GM12878 (cell line): ENCODE measurements at regions not wholly inside any gene's neighbourhood (a gene's known extent, or its start where the extent isn't known, plus 50 kb on each side); places are given as distances from the start of the nearest gene placed in this dataset.

Experiments used
- ATAC-seq: fragments of 200-7000 bp; cut with Tn5 transposase; 3 replicates; pipeline ENCODE4 v1.9.1; 2020; ENCODE audit warnings: mild to moderate bottlenecking, moderate library complexity
- BruUV-seq: library from RNA; stranded (reverse); fragments of 400-500 nt; replicated peaks from 2 replicates; lab custom pipeline; 2021; lab: Mats Ljungman, UMichigan
- CTCF ChIA-PET: fragments of 300-600 bp; sonication (Branson Sonifier 250); formaldehyde crosslinking; extraction: SDS; loops from one replicate; lab custom pipeline; 2021; ENCODE audit warnings: inconsistent platforms; lab: Yijun Ruan, JAX
- POLR2A ChIA-PET: fragments of 350-600 bp; formaldehyde crosslinking; extraction: SDS; loops from one replicate; lab custom pipeline; 2021; ENCODE audit warnings: inconsistent platforms; lab: Charles Lee
- RAD21 ChIA-PET: fragments of 300-600 bp; sonication (Branson Sonifier 250); formaldehyde crosslinking; loops from one replicate; lab custom pipeline; 2023; ENCODE audit warnings: antibody characterized with exemption; ENCODE audit not compliant: unreplicated experiment; lab: Charles Lee
- SMC1A ChIA-PET: fragments of 300-600 bp; sonication (Branson Sonifier 250); formaldehyde crosslinking; loops from one replicate; lab custom pipeline; 2023; ENCODE audit not compliant: unreplicated experiment, uncharacterized antibody; lab: Charles Lee
- DNase-seq: peaks from one replicate; pipeline ENCODE4 v3.0.0-alpha.2; 2011; ENCODE audit warnings: low read depth, low spot score
- FAIRE-seq: peaks from 3 replicates; lab custom pipeline; 2011; peaks lifted over from hg19 to GRCh38; lab: Jason Lieb, UNC
- H2AFZ ChIP-seq: 2 replicates; pipeline ENCODE4 v1.6.0; 2011; ENCODE audit warnings: low read depth, low read length, control low read depth; ENCODE audit not compliant: control insufficient read depth
- H3K27ac ChIP-seq: 2 replicates; pipeline ENCODE4 v1.5.1; 2011; ENCODE audit warnings: control low read depth; ENCODE audit not compliant: control insufficient read depth, insufficient read depth
- H3K27me3 ChIP-seq, 2 experiments: replicated peaks in 1 of 2; 2 replicates each; pipeline versions ENCODE4 v1.6.0 to v1.6.1; 2011; ENCODE audit warnings: low read length in 1 of 2; ENCODE audit not compliant: control insufficient read depth in 2 of 2, insufficient read depth in 2 of 2
- H3K36me3 ChIP-seq, 2 experiments: 2 replicates each; pipeline ENCODE4 v1.5.1; 2011; ENCODE audit warnings: low read length in 1 of 2; ENCODE audit not compliant: control insufficient read depth in 2 of 2, insufficient read depth in 2 of 2
- H3K4me1 ChIP-seq: 2 replicates; pipeline ENCODE4 v1.6.1; 2011; ENCODE audit warnings: mild to moderate bottlenecking, low read length, moderate library complexity, mixed read lengths; ENCODE audit not compliant: control insufficient read depth, insufficient read depth
- H3K4me2 ChIP-seq: 2 replicates; pipeline ENCODE4 v1.6.0; 2011; ENCODE audit warnings: control low read depth; ENCODE audit not compliant: control insufficient read depth, insufficient read depth
- H3K4me3 ChIP-seq: fragments of 200-600 bp; sonication (generic); 2 replicates; pipeline ENCODE4 v1.5.1; 2016
- H3K79me2 ChIP-seq: 2 replicates; pipeline ENCODE4 v1.6.0; 2011; ENCODE audit warnings: low read length; ENCODE audit not compliant: control insufficient read depth, insufficient read depth
- H3K9ac ChIP-seq: 2 replicates; pipeline ENCODE4 v1.8.0; 2011; ENCODE audit warnings: low read length, control low read depth, mixed read lengths; ENCODE audit not compliant: control insufficient read depth, insufficient read depth
- H3K9me3 ChIP-seq: replicated peaks from 3 replicates; pipeline ENCODE4 v1.5.1; 2011; ENCODE audit warnings: mild to moderate bottlenecking, low read length; ENCODE audit not compliant: control insufficient read depth, insufficient read depth
- H4K20me1 ChIP-seq: 2 replicates; pipeline ENCODE4 v1.6.0; 2011; ENCODE audit not compliant: control insufficient read depth, insufficient read depth
- CBX5 ChIP-seq: sonication (generic); IDR thresholded peaks from 2 replicates; pipeline ENCODE4 v1.6.1; 2016; ENCODE audit warnings: low read depth, moderate library complexity, mild to moderate bottlenecking, inconsistent platforms
- CEBPB ChIP-seq, 2 experiments: fragments of 150-350 bp in 1 of 2; IDR thresholded peaks; 2 replicates each; pipeline ENCODE4 v1.6.1; 2012 to 2014; ENCODE audit warnings: low read depth in 2 of 2, low read length in 2 of 2, borderline replicate concordance in 1 of 2, inconsistent platforms in 1 of 2
- CHD4 ChIP-seq: fragments of 200-600 bp; sonication (generic); IDR thresholded peaks from 2 replicates; pipeline ENCODE4 v1.6.1; 2016; ENCODE audit warnings: mild to moderate bottlenecking
- CREM ChIP-seq: IDR thresholded peaks from 2 replicates; pipeline ENCODE4 v1.6.1; 2014; ENCODE audit warnings: antibody characterized with exemption, low read depth
- E4F1 ChIP-seq: fragments of 450-650 bp; IDR thresholded peaks from 2 replicates; pipeline ENCODE4 v1.6.1; 2018; ENCODE audit warnings: borderline replicate concordance, mild to moderate bottlenecking; ENCODE audit not compliant: partially characterized antibody
- EGR1 ChIP-seq, 2 experiments: IDR thresholded peaks; 1 replicate in 1 of 2; 2 replicates in 1 of 2; pipeline ENCODE4 v1.6.1; 2011 to 2012; ENCODE audit warnings: low read depth in 2 of 2, low read length in 2 of 2, borderline replicate concordance in 1 of 2, mild to moderate bottlenecking in 1 of 2, moderate library complexity in 1 of 2
- FOXM1 ChIP-seq: IDR thresholded peaks from 2 replicates; pipeline ENCODE4 v1.6.1; 2012; ENCODE audit warnings: low read depth, mild to moderate bottlenecking, inconsistent platforms, low read length, moderate library complexity
- JUNB ChIP-seq: IDR thresholded peaks from 2 replicates; pipeline ENCODE4 v1.6.1; 2016; ENCODE audit warnings: antibody characterized with exemption, mild to moderate bottlenecking
- JUND ChIP-seq: IDR thresholded peaks from 2 replicates; pipeline ENCODE4 v1.6.1; 2012; ENCODE audit warnings: low read depth, mild to moderate bottlenecking, low read length, improper control_type of control experiment, moderate library complexity
- KAT2A ChIP-seq: conservative IDR thresholded peaks from 2 replicates; pipeline ENCODE4 v1.6.1; 2011; ENCODE audit warnings: low read depth, low read length; ENCODE audit not compliant: control insufficient read depth
- RFX5 ChIP-seq: IDR thresholded peaks from 2 replicates; pipeline ENCODE4 v1.6.1; 2011; ENCODE audit warnings: low read depth, low read length, improper control_type of control experiment
- TCF12 ChIP-seq: IDR thresholded peaks from 2 replicates; pipeline ENCODE4 v1.6.1; 2011; ENCODE audit warnings: low read depth, mild to moderate bottlenecking, low read length
- ZNF24 ChIP-seq: fragments of 450-650 bp; IDR thresholded peaks from 2 replicates; pipeline ENCODE4 v1.6.1; 2017; ENCODE audit warnings: antibody characterized with exemption, mild to moderate bottlenecking
- ZNF622 ChIP-seq: fragments of 450-650 bp; IDR thresholded peaks from 2 replicates; pipeline ENCODE4 v1.6.1; 2017; ENCODE audit warnings: mild to moderate bottlenecking, inconsistent platforms
- WGBS: methylation state at CpG from one replicate; pipeline ENCODE4 v1.1.6; 2016; ENCODE audit warnings: low lambda C conversion rate; ENCODE audit not compliant: insufficient replicate concordance, insufficient coverage; ENCODE audit errors: missing lambda C conversion rate; 5-methylcytosine and 5-hydroxymethylcytosine counted together
- in situ Hi-C: fragments of 300-500 bp; cut with MboI; formaldehyde crosslinking; loops from 9 replicates; pipeline ENCODE4 v1.14.3; 2018; ENCODE audit warnings: mixed read lengths
- intact Hi-C: fragments of 100-400 bp; cut with micrococcal nuclease; formaldehyde crosslinking; loops from one replicate; pipeline ENCODE4 v1.14.2; 2022; ENCODE audit not compliant: unreplicated experiment
- TF ChIP-seq, protein P1 (sequence below): fragments of 150-350 bp; IDR thresholded peaks from 2 replicates; pipeline ENCODE4 v1.6.1; 2016; ENCODE audit warnings: low read depth, low read length

GRCh38 chr3:81859524-81859923 is 98.1 kb upstream of the GBE1 start (continued):
- TF ChIP-seq E4F1 (no peak), RFX5 (no peak)

DNA sequence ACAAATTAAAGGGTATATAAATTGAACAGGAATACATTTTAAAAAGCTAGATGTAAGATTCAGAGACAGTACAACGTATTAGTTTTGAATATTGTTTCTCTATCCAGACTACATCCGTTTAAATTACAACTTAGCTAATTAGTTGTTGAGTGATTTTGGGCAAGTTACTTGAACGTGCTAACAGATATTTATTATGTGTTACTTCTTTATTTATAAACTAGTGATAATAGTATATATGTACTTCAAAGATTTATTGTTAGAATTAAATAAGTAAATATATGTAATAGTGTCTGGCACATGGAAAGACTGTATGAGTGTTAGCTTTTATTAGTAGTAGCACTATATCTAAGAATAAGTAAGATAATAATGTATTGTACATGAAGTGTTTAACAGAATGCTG is 92.0 kb upstream of the GBE1 start:
- H3K4me2 ChIP-seq, result no peak overlapping the region
- no peaks in the 10 kb centered on the region for H3K79me2 ChIP-seq
- 32% methylated on average over 3 of the region's 3 CpGs for WGBS
- SMC1A ChIA-PET, result interaction anchor here (0.8 to 1.4 kb wide), 2 partner anchors 9 to 22 kb away, joined by 3 to 7 read pairs; no protein-coding TSS in a partner anchor
- no peak overlapping the region for H3K27ac ChIP-seq
- no peaks in the 10 kb centered on the region for H3K4me1 ChIP-seq
- ATAC-seq (no peak), DNase-seq (no peak), FAIRE-seq (no peak)
- intact Hi-C loops (no loop called here), in situ Hi-C loops (no loop called here)
- no peak for TF ChIP-seq FOXM1
- no peak for TF ChIP-seq CHD4
- no peak for TF ChIP-seq TCF12
- TF ChIP-seq JUNB, result no peak
- TF ChIP-seq ZNF622, result no peak
- no peak for TF ChIP-seq CREM
- no peak for TF ChIP-seq KAT2A
- TF ChIP-seq, protein P1, sequence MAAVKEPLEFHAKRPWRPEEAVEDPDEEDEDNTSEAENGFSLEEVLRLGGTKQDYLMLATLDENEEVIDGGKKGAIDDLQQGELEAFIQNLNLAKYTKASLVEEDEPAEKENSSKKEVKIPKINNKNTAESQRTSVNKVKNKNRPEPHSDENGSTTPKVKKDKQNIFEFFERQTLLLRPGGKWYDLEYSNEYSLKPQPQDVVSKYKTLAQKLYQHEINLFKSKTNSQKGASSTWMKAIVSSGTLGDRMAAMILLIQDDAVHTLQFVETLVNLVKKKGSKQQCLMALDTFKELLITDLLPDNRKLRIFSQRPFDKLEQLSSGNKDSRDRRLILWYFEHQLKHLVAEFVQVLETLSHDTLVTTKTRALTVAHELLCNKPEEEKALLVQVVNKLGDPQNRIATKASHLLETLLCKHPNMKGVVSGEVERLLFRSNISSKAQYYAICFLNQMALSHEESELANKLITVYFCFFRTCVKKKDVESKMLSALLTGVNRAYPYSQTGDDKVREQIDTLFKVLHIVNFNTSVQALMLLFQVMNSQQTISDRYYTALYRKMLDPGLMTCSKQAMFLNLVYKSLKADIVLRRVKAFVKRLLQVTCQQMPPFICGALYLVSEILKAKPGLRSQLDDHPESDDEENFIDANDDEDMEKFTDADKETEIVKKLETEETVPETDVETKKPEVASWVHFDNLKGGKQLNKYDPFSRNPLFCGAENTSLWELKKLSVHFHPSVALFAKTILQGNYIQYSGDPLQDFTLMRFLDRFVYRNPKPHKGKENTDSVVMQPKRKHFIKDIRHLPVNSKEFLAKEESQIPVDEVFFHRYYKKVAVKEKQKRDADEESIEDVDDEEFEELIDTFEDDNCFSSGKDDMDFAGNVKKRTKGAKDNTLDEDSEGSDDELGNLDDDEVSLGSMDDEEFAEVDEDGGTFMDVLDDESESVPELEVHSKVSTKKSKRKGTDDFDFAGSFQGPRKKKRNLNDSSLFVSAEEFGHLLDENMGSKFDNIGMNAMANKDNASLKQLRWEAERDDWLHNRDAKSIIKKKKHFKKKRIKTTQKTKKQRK, result no peak
- no peak for TF ChIP-seq JUND
- TF ChIP-seq CBX5, result no peak
- no peak for TF ChIP-seq EGR1 (IDR thresholded peaks at IDR 0.05; ENCODE audit: borderline replicate concordance in 1 of 2, low read depth in 2 of 2, low read length in 2 of 2)
- TF ChIP-seq ZNF24, result no peak
- TF ChIP-seq CEBPB (IDR thresholded peaks at IDR 0.05; ENCODE audit: borderline replicate concordance in 1 of 2, low read depth in 2 of 2, low read length in 2 of 2), result no peak
- RAD21 ChIA-PET, result no interaction called here
- H3K36me3 ChIP-seq, result no peaks in the 10 kb centered on the region
- BruUV-seq, result no TSS peak
- no peak overlapping the region for H2AFZ ChIP-seq
- POLR2A ChIA-PET, result no interaction called here
- no peak overlapping the region for H3K9ac ChIP-seq
- H3K4me3 ChIP-seq, result no peak overlapping the region
- no peaks in the 10 kb centered on the region for H3K9me3 ChIP-seq
- CTCF ChIA-PET, result no interaction called here
- H4K20me1 ChIP-seq, result no peaks in the 10 kb centered on the region
- H3K27me3 ChIP-seq, result no peaks in the 10 kb centered on the region
